ENCODE measurements at regions not wholly inside any gene's neighbourhood (a gene's known extent, or its start where the extent isn't known, plus 50 kb on each side); places are given as distances from the start of the nearest gene placed in this dataset.

- FAIRE-seq (no peak), DNase-seq (ENCODE audit: low read depth, low spot score) (no peak)
- CTCF ChIA-PET: no interaction called here
- Histone ChIP-seq H3K27ac (ENCODE audit: insufficient read depth, low read depth, low read length) (no peak overlapping the region), H3K4me2 (ENCODE audit: insufficient read depth, low read length) (no peak overlapping the region), H3K9me1 (replicated peaks; ENCODE audit: control insufficient read depth, extremely low read depth, insufficient read depth, low read length) (no peaks in the 10 kb centered on the region), H3K4me3 (replicated peaks in 1 of 3; ENCODE audit: insufficient read depth in 1 of 3, low read depth in 1 of 3, low read length in 3 of 3) (no peak overlapping the region), H2AFZ (ENCODE audit: low read depth, low read length) (no peak overlapping the region), H4K20me1 (replicated peaks; ENCODE audit: control insufficient read depth, extremely low read depth, insufficient read depth, low read length) (no peaks in the 10 kb centered on the region), H3K9ac (replicated peaks; ENCODE audit: extremely low read depth, insufficient read depth, low read length) (no peak overlapping the region), H3K4me1 (ENCODE audit: control insufficient read depth, extremely low read depth, insufficient read depth, low read length) (no peaks in the 10 kb centered on the region), H3K27me3 (ENCODE audit: control insufficient read depth in 2 of 2, insufficient read depth in 2 of 2, low read length in 2 of 2) (no peaks in the 10 kb centered on the region), H3K9me3 (replicated peaks; ENCODE audit: control insufficient read depth, insufficient read depth, low read length) (no peaks in the 10 kb centered on the region), H3K79me2 (ENCODE audit: control insufficient read depth, insufficient read depth, low read length) (no peaks in the 10 kb centered on the region), H3K36me3 (ENCODE audit: control insufficient read depth in 2 of 2, extremely low read depth in 1 of 2, insufficient read depth in 2 of 2, low read length in 2 of 2) (no peaks in the 10 kb centered on the region)
- POLR2A ChIA-PET: no interaction called here
- no TSS peak for BruUV-seq (replicated peaks)
- dilution Hi-C loops (cut with MboI; ENCODE audit: extremely low pct_ligation_motif_present, low sequenced_read_pairs): no loop called here
- TF ChIP-seq POLR2AphosphoS5 (IDR thresholded peaks at IDR 0.05; ENCODE audit: insufficient read depth, low read depth, low read length): no peak
- TF ChIP-seq POLR2A (IDR thresholded peaks at IDR 0.05; ENCODE audit: low read depth, low read length): no peak
- TF ChIP-seq CTCF (IDR thresholded peaks at IDR 0.05; ENCODE audit: extremely low read depth in 1 of 2, insufficient read depth in 1 of 2, low read depth in 1 of 2, low read length in 2 of 2): no peak
- no peak for TF ChIP-seq MYC (IDR thresholded peaks at IDR 0.05; ENCODE audit: low read depth, low read length)
- no peak for TF ChIP-seq EZH2 (IDR thresholded peaks at IDR 0.05; ENCODE audit: borderline replicate concordance, low read depth, low read length, severe bottlenecking)
- TF ChIP-seq JUN (IDR thresholded peaks at IDR 0.05; ENCODE audit: borderline replicate concordance, insufficient read depth, insufficient read length, low read depth): no peak
- no peak for TF ChIP-seq GATA2 (IDR thresholded peaks at IDR 0.05; ENCODE audit: insufficient read depth, insufficient read length, low read depth, low read length)
- TF ChIP-seq, protein P1, sequence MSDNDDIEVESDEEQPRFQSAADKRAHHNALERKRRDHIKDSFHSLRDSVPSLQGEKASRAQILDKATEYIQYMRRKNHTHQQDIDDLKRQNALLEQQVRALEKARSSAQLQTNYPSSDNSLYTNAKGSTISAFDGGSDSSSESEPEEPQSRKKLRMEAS (IDR thresholded peaks at IDR 0.05; ENCODE audit: insufficient read depth, insufficient read length): no peak
- no peak for TF ChIP-seq FOS (IDR thresholded peaks at IDR 0.05; ENCODE audit: borderline replicate concordance, insufficient read depth, low read length)
- intact Hi-C loops (cut with micrococcal nuclease): no loop called here
Measured at GRCh38 chr5:125011947-125012346, 265.5 kb upstream of the ZNF608 start.

Measured in endothelial cell of umbilical vein (primary cell).